Heart right ventricle (tissue), 16 donors: ENCODE measurements at regions not wholly inside any gene's neighbourhood (a gene's known extent, or its start where the extent isn't known, plus 50 kb on each side); places are given as distances from the start of the nearest gene placed in this dataset.
A peak's percentile ranks its signal among the peaks of the same experiment; 100 is the strongest.

Experiments used
- ATAC-seq, 8 donors: fragments of 200-7000 bp; cut with Tn5 transposase; one replicate each; pipeline ENCODE4 v1.9.1; 2020; ENCODE audit warnings: mild to moderate bottlenecking in 8 of 8, moderate library complexity in 8 of 8, moderate number of reproducible peaks in 1 of 8
- DNase-seq, 2 donors: peaks; one replicate each; pipeline ENCODE4 v3.0.0-alpha.2; 2020
- H3K27ac ChIP-seq, 10 donors: fragments of 200-600 bp; sonication (generic) in 2 of 10; one replicate each; pipeline versions ENCODE4 v1.5.0 to v1.8.0; 2020 to 2022; ENCODE audit warnings: mild to moderate bottlenecking in 3 of 10
- H3K27me3 ChIP-seq, 7 donors: fragments of 200-600 bp; one replicate each; pipeline ENCODE4 v1.8.0; 2021 to 2022; ENCODE audit warnings: mild to moderate bottlenecking in 2 of 7
- H3K36me3 ChIP-seq, 9 donors: fragments of 200-600 bp; sonication (generic) in 1 of 9; one replicate each; pipeline versions ENCODE4 v1.5.0 to v1.8.0; 2020 to 2022; ENCODE audit warnings: mild to moderate bottlenecking in 2 of 9
- H3K4me1 ChIP-seq, 9 donors: fragments of 200-600 bp; sonication (generic) in 1 of 9; one replicate each; pipeline versions ENCODE4 v1.5.0 to v1.8.0; 2020 to 2022; ENCODE audit warnings: mild to moderate bottlenecking in 4 of 9
- H3K4me3 ChIP-seq, 10 donors: fragments of 200-600 bp; sonication (generic) in 2 of 10; one replicate each; pipeline versions ENCODE4 v1.5.0 to v1.8.0; 2020 to 2022; ENCODE audit warnings: mild to moderate bottlenecking in 7 of 10, moderate library complexity in 2 of 10
- H3K9me3 ChIP-seq, 11 donors: fragments of 200-600 bp in 10 of 11; sonication (generic) in 2 of 11; one replicate each; pipeline versions ENCODE4 v1.5.0 to v1.8.0; 2013 to 2022; ENCODE audit warnings: mild to moderate bottlenecking in 2 of 11, control low read depth in 1 of 11, moderate library complexity in 1 of 11
- CTCF ChIP-seq, 9 donors: fragments of 200-600 bp; sonication (generic) in 2 of 9; IDR thresholded peaks; one replicate each; pipeline versions ENCODE4 v1.5.0 to v1.8.0; 2021 to 2022; ENCODE audit warnings: antibody characterized with exemption in 9 of 9, mild to moderate bottlenecking in 5 of 9, moderate library complexity in 1 of 9
- WGBS, 2 donors: extraction: QIAGEN DNeasy Blood & Tissue Kit; methylation state at CpG; one replicate each; pipeline ENCODE4 v1.1.7; 2013; ENCODE audit warnings: inconsistent platforms in 1 of 2; 5-methylcytosine and 5-hydroxymethylcytosine counted together
- intact Hi-C, 10 donors: fragments of 100-400 bp; cut with DNase I; formaldehyde crosslinking; loops; one replicate each; pipeline versions ENCODE4 v1.11.1 to v1.14.2; 2022
- donor health status: Arrhythmogenic right ventricular cardiomyopathy.
- donor health status: ischemic (EF 13 %, LVEDD 7.1; RV severe dilation, severe dysfunction).
- donor health status: healthy with polysubstance abuse.
- donor health status: DM: no; HTN: yes; CAD: no.
- donor health status: DM: no; HTN: no; CAD: no.
- donor health status: ischemic (EF 25% LVEDD 6.9; RV normal size, moderate dysfunction).
- donor health status: ischemic (EF 25% LVEDD 5.7; RV mildly dilated, moderate dysfunction).
- donor health status: healthy.
- donor health status: DM: yes; HTN: yes; CAD: no.
- donor health status: Ischemic cardiomyopathy.
- donor health status: ischemic (EF 35%, LVEDD 5.7; RV mildly dilated, moderate dysfunction).
- donor health status: nonischemic (EF 11% LVEDD 7.7; RV severe dilation, severe dysfunction).
- donor health status: DM: yes; HTN: yes; CAD: no.
- donor health status: PGD.
- donor health status: ischemic (EF 29% LVEDD 5.4; RV normal size, mild dysfunction).
- donor health status: nonischemic (EF 23%, LVEDD 6.1; RV moderate dilation, normal function).

GRCh38 chr12:59085690-59086089 lies 165.4 kb upstream of the LRIG3 start:
- H3K9me3 ChIP-seq: no peaks in the 10 kb centered on the region
- WGBS, 2 donors: 40 to 74% methylated on average over 3 of the region's 3 CpGs
- ATAC-seq (no peak), DNase-seq (no peak)
- H3K27ac ChIP-seq: no peak overlapping the region
- H3K4me3 ChIP-seq: no peak overlapping the region
- no peaks in the 10 kb centered on the region for H3K4me1 ChIP-seq
- no peak for TF ChIP-seq CTCF (IDR thresholded peaks at IDR 0.05)
- no peaks in the 10 kb centered on the region for H3K27me3 ChIP-seq
- no peaks in the 10 kb centered on the region for H3K36me3 ChIP-seq
- intact Hi-C loops: loop anchor here in 6 of 10 donors (5.0 to 10.0 kb wide), 5 partner anchors 253 to 1101 kb away; no protein-coding TSS in a partner anchor

GRCh38 chr12:59084511-59085375 lies 164.4 kb upstream of the LRIG3 start:
- H3K4me3 ChIP-seq: no peak overlapping the region
- peak in 3 of 8 donors; percentile 24 to 55 (median 37) for ATAC-seq
- TF ChIP-seq CTCF (IDR thresholded peaks at IDR 0.05): no peak
- WGBS, 2 donors: 39 to 50% methylated on average over 12 of the region's 12 CpGs
- no peaks in the 10 kb centered on the region for H3K36me3 ChIP-seq
- H3K27ac ChIP-seq: no peak overlapping the region
- no peaks in the 10 kb centered on the region for H3K27me3 ChIP-seq
- intact Hi-C loops: loop anchor here in 6 of 10 donors (5.0 to 10.0 kb wide), 5 partner anchors 252 to 1100 kb away; no protein-coding TSS in a partner anchor
- no peaks in the 10 kb centered on the region for H3K4me1 ChIP-seq
- H3K9me3 ChIP-seq: no peaks in the 10 kb centered on the region
- no peak for DNase-seq

GRCh38 chr12:59082952-59083351 lies 162.6 kb upstream of the LRIG3 start:
- WGBS, 2 donors: 94 to 96% methylated on average over 3 of the region's 3 CpGs
- ATAC-seq (no peak), DNase-seq (no peak)
- Histone ChIP-seq H3K9me3 (no peaks in the 10 kb centered on the region), H3K27ac (no peak overlapping the region), H3K36me3 (no peaks in the 10 kb centered on the region), H3K4me3 (no peak overlapping the region), H3K4me1 (no peaks in the 10 kb centered on the region), H3K27me3 (no peaks in the 10 kb centered on the region)
- TF ChIP-seq CTCF (IDR thresholded peaks at IDR 0.05): no peak
- intact Hi-C loops: loop anchor here in 2 of 10 donors (10.0 kb wide), 2 partner anchors 538 to 1098 kb away; no protein-coding TSS in a partner anchor

- TF ChIP-seq CTCF (IDR thresholded peaks at IDR 0.05): no peak
- no peaks in the 10 kb centered on the region for H3K9me3 ChIP-seq
- ATAC-seq (no peak), DNase-seq (no peak)
- H3K27me3 ChIP-seq: peaks cover 0 to 4% (median 0%) of the 10 kb centered on the region in 7 donors
- intact Hi-C loops: loop anchor here in 2 of 10 donors (10.0 kb wide), 2 partner anchors 535 to 1095 kb away; no protein-coding TSS in a partner anchor
- no peaks in the 10 kb centered on the region for H3K36me3 ChIP-seq
- no peak overlapping the region for H3K4me3 ChIP-seq
- H3K4me1 ChIP-seq: no peaks in the 10 kb centered on the region
- WGBS, 2 donors: 89 to 100% methylated on average over 1 of the region's 1 CpG
- H3K27ac ChIP-seq: no peak overlapping the region
Measured at GRCh38 chr12:59080101-59080500, 159.8 kb upstream of the LRIG3 start.
